Muscle layer of colon (tissue), 2 donors: ENCODE measurements at regions not wholly inside any gene's neighbourhood (a gene's known extent, or its start where the extent isn't known, plus 50 kb on each side); places are given as distances from the start of the nearest gene placed in this dataset.

Source experiments
- H3K27ac ChIP-seq: one replicate; pipeline ENCODE4 v1.7.0; 2013; ENCODE audit warnings: low read depth, mild to moderate bottlenecking, low read length, moderate library complexity
- H3K27me3 ChIP-seq, 2 donors: one replicate each; pipeline ENCODE4 v1.7.0; 2013; ENCODE audit warnings: low read length in 2 of 2, mild to moderate bottlenecking in 2 of 2; ENCODE audit not compliant: insufficient read depth in 2 of 2, control insufficient read depth in 1 of 2
- H3K36me3 ChIP-seq: one replicate; pipeline ENCODE4 v1.7.0; 2013; ENCODE audit warnings: mild to moderate bottlenecking, low read length; ENCODE audit not compliant: insufficient read depth
- H3K4me1 ChIP-seq: one replicate; pipeline ENCODE4 v1.7.0; 2013; ENCODE audit warnings: mild to moderate bottlenecking, low read length; ENCODE audit not compliant: insufficient read depth
- H3K4me3 ChIP-seq, 2 donors: one replicate each; pipeline ENCODE4 v1.7.0; 2013; ENCODE audit warnings: low read length in 2 of 2, low read depth in 1 of 2, mild to moderate bottlenecking in 1 of 2, moderate library complexity in 1 of 2
- H3K9ac ChIP-seq: one replicate; pipeline ENCODE4 v1.7.0; 2013; ENCODE audit warnings: low read length
- H3K9me3 ChIP-seq: one replicate; pipeline ENCODE4 v1.7.0; 2013; ENCODE audit warnings: mild to moderate bottlenecking, low read length
- donor health status: abdominal sarcoma.
- donor health status: Adenocarcinoma of cecum.

DNA sequence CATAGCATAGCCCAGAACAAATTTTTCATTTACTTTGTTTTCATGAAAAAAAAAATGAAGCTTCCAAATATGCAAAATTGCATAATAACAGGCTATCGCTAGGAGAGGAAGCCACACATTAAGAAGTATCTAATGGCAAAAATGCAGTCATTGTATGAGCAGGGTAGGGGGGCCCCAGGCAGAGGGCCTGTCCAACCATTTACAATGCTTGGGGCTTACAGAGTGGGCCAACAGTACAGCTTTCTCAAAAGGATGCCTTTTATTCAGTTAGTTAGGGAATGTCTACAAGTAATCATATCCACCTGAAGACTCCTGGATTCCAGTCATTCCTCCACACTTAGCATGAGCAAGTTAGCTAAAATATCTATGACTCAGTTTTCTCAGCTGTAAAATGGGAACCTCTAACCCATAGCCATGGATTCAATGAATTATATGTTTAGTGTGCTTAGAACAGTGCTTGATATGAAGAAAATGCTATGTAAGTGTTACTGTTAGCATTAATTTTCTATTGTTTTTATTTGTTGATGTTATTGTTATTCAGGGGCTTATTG is 117.7 kb downstream of the GAS1 start:
- no peaks in the 10 kb centered on the region for H3K9me3 ChIP-seq
- H3K27ac ChIP-seq, result no peak overlapping the region
- H3K9ac ChIP-seq, result no peak overlapping the region
- no peaks in the 10 kb centered on the region for H3K27me3 ChIP-seq
- no peaks in the 10 kb centered on the region for H3K36me3 ChIP-seq
- no peak overlapping the region for H3K4me3 ChIP-seq
- no peaks in the 10 kb centered on the region for H3K4me1 ChIP-seq

DNA sequence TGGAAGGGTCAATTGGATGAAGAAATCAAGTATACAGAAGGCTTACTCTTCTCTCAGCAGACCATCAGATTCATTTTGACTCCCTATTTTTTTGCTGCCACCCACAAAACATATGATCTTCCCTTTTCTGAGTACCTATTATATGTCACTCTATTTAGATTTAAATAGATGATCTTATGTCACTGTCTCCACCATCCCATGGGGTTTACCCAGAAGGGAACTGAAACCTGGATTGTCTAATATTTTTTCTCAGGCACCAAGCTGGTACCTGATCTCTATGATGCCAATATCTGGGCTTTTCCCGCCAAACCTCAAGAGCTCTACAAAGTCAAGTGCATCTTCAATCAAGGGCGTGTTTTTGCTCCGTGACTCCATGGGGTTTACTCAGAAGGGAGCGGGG is 118.7 kb downstream of the GAS1 start:
- no peak overlapping the region for H3K4me3 ChIP-seq
- no peaks in the 10 kb centered on the region for H3K27me3 ChIP-seq
- H3K27ac ChIP-seq, result no peak overlapping the region
- no peaks in the 10 kb centered on the region for H3K36me3 ChIP-seq
- no peak overlapping the region for H3K9ac ChIP-seq
- H3K9me3 ChIP-seq, result no peaks in the 10 kb centered on the region
- no peaks in the 10 kb centered on the region for H3K4me1 ChIP-seq

DNA sequence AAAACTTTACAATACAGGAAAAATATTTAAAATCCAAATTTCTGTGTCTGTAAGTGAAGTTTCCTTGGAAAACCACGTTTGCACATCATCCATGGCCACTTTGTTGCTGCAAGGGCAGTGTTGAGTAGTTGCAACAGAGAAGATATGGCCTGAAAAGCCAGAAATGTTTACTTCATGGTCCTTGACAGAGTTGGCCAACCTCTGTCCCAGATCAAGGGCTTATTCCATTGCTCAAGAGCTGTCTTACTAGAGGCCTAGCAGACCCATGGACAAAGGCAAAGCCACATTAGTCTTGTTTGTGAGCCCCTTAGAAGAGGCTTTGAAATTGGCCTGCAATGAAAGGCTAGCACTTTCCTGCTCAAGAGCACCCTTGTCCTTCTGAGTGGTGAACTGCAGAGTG is 119.4 kb downstream of the GAS1 start:
- H3K9me3 ChIP-seq, result no peaks in the 10 kb centered on the region
- no peak overlapping the region for H3K4me3 ChIP-seq
- no peaks in the 10 kb centered on the region for H3K4me1 ChIP-seq
- H3K27me3 ChIP-seq, result no peaks in the 10 kb centered on the region
- no peak overlapping the region for H3K9ac ChIP-seq
- no peaks in the 10 kb centered on the region for H3K36me3 ChIP-seq
- no peak overlapping the region for H3K27ac ChIP-seq

DNA sequence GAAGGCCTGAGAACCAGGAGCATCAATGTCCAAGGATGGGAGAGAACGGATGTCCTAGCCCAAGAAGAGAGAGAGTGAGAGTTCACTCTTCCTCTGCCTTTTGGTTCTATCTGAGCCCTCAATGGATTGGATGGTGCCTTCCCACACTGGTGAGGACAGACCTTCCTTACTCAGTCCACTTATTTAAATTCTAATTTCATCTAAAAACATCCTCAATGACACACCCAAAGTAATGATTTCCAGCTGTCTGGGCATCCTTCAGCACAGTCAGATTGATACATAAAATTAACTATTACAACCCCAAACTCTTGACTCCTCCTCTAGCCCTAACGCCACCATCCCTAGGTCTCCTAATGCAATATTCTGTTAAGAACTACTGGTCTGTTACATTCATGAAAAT is 122.0 kb downstream of the GAS1 start:
- Histone ChIP-seq H3K9me3 (no peaks in the 10 kb centered on the region), H3K27ac (no peak overlapping the region), H3K27me3 (no peaks in the 10 kb centered on the region), H3K4me3 (no peak overlapping the region), H3K9ac (no peak overlapping the region), H3K4me1 (no peaks in the 10 kb centered on the region), H3K36me3 (no peaks in the 10 kb centered on the region)

DNA sequence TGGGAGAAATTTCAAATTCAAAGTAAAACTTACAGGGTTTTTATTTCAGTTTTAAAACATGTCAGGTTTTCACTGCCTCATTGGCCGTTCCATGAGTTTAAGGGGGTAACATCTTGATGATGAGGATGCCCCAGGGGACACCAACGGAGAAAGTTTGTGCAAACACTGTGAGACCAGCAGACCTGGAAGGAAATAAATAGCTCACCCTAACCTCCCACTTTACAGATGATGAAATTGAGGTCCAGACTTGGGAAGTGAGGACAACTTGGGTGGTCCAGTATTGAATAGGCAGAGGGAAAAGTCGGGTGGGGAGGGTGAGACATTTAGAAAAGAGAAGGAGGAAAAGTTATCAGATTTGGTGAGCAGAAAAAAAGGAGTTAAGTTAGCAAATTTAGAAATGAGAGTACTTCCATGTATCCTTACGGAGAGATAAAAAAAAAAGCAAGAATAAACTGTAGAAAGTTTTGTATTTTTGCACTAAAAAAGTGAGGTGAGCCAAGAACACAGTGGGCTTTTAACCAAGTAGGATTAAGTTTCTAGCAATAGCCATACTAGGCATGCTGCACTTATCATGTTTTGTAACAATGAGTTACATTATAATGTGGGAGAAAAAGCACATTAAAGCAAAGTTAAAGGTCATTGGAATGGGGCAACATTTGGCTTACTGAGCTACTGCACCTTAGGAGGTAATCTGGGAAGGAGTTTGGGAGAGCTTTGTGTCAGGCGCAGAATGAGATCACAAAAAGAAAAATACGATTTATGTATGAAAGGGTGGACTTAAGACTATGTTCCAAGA is 125.1 kb downstream of the GAS1 start:
- H3K4me1 ChIP-seq, result no peaks in the 10 kb centered on the region
- H3K27me3 ChIP-seq, result no peaks in the 10 kb centered on the region
- H3K9ac ChIP-seq, result no peak overlapping the region
- H3K27ac ChIP-seq, result no peak overlapping the region
- no peaks in the 10 kb centered on the region for H3K9me3 ChIP-seq
- no peaks in the 10 kb centered on the region for H3K36me3 ChIP-seq
- H3K4me3 ChIP-seq, result no peak overlapping the region

DNA sequence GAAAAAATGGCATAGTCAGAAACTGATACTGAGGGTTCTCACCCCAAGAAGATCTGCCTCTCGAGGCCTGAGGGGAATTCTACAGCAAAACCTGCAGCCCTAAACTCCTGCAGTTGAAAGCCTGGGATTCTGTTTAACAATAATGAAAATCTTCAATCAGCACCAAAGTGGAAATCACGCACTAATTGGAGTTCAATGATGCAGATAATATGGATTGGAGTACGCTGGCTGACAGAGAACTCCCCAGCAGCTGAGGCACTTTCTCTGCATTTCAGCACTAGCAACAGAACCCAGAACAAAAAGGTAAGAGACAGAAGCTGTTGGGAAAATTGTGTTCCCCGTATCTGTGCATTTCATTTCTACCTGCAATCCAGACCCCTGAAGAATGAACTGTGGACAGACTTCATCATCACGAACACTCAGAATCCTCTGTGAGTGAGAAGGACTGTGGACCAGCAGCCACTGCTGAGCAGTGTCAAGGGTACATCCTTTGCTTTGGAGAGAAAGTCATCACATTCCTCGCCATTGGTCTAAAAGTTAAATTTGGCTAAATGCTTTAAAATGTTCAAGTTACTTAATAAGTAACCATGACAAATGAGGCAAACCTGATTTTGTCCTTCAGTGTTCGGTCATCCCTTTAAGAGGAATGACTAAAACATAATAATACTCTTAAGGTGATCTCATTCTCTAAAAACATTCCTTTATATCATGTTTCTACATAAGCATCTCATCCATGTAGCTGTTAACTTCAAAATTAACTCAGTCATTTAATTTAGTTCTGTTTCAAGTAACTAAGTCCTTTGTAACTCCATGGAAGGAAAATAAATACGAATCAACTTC is 126.1 kb downstream of the GAS1 start:
- Histone ChIP-seq H3K4me3 (no peak overlapping the region), H3K36me3 (no peaks in the 10 kb centered on the region), H3K27ac (no peak overlapping the region), H3K9me3 (no peaks in the 10 kb centered on the region), H3K9ac (no peak overlapping the region), H3K4me1 (no peaks in the 10 kb centered on the region), H3K27me3 (no peaks in the 10 kb centered on the region)

DNA sequence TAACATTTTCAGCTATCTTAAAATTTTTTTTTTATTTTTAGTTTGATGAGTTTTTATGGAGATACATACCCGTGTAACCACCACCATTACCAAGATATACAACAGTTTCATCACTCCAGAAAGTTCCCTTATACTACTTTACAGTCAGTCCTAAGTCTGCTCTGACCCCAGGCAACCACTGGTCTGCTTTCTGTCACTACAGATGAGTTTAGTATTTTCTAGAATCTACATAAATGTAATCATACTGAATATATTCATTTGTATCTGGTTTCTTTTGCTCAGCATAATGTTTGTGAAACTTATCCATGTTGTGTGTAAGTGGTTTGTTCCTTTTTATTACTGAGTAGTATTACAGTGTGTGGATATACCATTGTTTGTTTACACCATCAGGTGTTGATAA is 127.8 kb downstream of the GAS1 start:
- no peaks in the 10 kb centered on the region for H3K36me3 ChIP-seq
- no peak overlapping the region for H3K27ac ChIP-seq
- no peaks in the 10 kb centered on the region for H3K9me3 ChIP-seq
- H3K9ac ChIP-seq, result no peak overlapping the region
- no peaks in the 10 kb centered on the region for H3K4me1 ChIP-seq
- no peaks in the 10 kb centered on the region for H3K27me3 ChIP-seq
- H3K4me3 ChIP-seq, result no peak overlapping the region

DNA sequence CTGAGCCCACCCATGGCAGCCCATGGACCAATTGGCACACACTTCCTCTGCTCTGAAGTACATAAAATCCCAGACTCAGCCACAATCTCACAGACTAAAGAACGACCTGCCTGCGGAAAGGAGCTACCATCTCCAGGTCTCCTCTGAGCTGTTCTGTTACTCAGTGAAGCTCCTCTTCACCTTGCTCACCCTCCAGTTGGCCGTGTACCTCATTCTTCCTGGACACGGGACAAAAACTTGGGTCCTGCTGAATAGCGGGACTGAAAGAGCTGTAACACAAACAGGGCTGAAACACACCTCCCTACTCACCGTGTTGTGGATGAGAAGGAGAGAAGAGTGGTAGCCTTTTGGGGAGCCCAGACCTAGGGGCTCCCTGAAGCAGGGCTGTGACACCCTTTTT is 128.7 kb downstream of the GAS1 start:
- Histone ChIP-seq H3K4me3 (no peak overlapping the region), H3K36me3 (no peaks in the 10 kb centered on the region), H3K9ac (no peak overlapping the region), H3K4me1 (no peaks in the 10 kb centered on the region), H3K27me3 (no peaks in the 10 kb centered on the region), H3K9me3 (no peaks in the 10 kb centered on the region), H3K27ac (no peak overlapping the region)

DNA sequence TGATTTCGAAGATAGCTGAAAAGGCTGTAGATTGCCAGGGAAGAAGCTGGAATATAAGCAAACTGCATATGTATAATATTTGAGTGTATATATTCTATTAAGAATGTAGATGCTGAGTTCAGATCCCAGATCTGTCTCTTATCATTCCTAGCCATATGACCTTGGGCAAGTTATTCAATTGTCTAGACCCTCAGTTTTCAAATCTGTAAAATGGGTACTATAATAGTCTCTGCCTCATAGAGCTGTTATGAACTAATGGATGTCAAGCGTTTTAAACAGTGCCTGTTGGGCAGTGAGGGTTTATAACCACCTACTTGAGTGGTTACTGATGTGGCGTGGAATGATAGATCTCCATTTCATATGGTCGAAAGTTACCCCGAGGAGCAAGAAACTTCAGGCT is 130.4 kb downstream of the GAS1 start:
- Histone ChIP-seq H3K4me1 (no peaks in the 10 kb centered on the region), H3K9me3 (no peaks in the 10 kb centered on the region), H3K36me3 (no peaks in the 10 kb centered on the region), H3K9ac (no peak overlapping the region), H3K27ac (no peak overlapping the region), H3K4me3 (no peak overlapping the region), H3K27me3 (no peaks in the 10 kb centered on the region)

DNA sequence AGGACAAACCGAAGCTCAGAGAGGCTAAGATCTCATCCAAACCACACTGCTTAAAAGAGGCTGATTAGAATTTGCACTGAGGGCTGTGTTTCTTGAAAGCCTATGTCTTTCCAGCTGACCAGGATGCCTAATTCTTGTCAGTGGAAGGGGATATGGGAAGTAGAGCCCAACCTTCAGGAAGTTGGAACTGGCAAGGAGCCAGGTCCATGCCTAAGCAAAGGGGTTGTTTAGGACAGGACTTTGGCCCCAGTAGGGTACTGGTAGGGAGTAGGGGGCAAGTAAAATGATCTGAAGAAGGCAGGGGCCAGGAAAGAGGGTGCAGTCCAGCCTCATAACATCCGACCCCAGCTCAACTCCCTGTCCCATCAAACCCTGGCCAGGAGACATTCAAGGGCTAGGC is 130.9 kb downstream of the GAS1 start:
- Histone ChIP-seq H3K4me1 (no peaks in the 10 kb centered on the region), H3K27ac (no peak overlapping the region), H3K4me3 (no peak overlapping the region), H3K27me3 (no peaks in the 10 kb centered on the region), H3K36me3 (no peaks in the 10 kb centered on the region), H3K9ac (no peak overlapping the region), H3K9me3 (no peaks in the 10 kb centered on the region)

DNA sequence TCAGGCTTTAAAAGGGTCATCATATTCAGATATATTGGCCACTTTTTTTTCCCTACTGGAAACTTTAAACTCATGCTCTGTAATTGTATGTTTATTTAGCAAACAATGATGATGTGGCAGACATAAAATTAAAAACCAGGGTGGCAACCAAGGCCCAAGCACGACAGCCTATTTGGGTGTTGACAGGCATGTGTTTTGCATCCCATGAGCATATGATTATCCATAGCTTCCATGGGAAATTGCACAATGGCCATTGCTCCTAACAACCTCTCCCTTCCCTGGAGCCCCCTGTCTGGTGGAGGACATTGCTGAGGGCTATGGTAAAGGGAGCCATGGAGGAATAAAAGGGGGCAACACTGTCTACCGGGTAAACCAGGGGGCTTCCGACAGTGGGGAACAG is 134.7 kb downstream of the GAS1 start:
- H3K9me3 ChIP-seq, result no peaks in the 10 kb centered on the region
- no peaks in the 10 kb centered on the region for H3K36me3 ChIP-seq
- H3K27me3 ChIP-seq, result no peaks in the 10 kb centered on the region
- peaks cover 6% of the 10 kb centered on the region for H3K4me1 ChIP-seq
- no peak overlapping the region for H3K9ac ChIP-seq
- no peak overlapping the region for H3K4me3 ChIP-seq
- H3K27ac ChIP-seq, result no peak overlapping the region
